GM21423 (cell line): ENCODE measurements at regions not wholly inside any gene's neighbourhood (a gene's known extent, or its start where the extent isn't known, plus 50 kb on each side); places are given as distances from the start of the nearest gene placed in this dataset.

Experiments
- ATAC-seq: cut with Tn5 transposase; IDR thresholded peaks from one replicate; pipeline ENCODE4 v1.9.1; 2021; ENCODE audit warnings: mild to moderate bottlenecking, moderate library complexity; ENCODE audit not compliant: unreplicated experiment

DNA sequence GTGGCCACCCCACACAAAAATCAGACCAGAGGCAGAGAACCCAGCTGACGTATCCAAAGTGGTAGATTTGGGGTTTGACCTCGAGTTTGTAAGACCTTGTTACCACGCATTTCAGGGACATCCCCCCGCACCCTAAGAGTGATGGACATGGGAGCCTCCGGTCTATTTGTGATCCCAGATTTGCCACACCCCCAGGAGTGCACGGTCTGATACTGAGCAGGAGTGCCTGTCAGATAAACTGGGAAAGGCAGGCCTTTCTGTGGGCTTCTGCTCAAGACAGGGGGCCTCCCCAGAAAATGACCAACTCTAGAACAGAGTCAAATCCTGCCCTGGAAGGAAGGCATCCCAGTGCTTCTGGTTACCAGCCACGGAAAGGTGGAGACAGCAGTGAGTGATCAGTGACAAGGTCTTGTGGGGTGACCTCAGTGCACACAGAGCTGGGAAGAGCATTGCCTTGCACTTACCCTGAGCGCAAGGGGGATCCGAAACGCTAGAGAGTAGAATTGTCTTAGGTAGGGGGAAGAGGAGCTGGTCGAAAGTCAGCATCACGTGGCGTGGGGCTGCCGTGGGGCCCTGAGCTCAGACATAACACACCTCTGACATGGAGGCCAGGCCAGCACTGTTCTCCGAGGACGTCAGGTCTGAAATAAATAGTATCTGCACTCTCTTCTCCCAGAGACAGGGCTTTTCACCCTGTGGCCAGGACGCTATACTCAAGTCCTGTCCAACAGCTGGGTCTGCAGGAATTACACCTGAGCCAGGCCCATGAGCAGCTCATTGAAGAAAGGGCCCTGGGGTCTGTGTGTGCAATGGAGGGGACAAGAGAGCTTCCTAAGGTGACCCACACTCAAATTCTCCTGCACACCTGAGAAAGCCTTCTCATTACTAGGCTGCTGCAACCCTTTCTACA, 242.4 kb upstream of the SALL3 start:
- ATAC-seq, result no peak

DNA sequence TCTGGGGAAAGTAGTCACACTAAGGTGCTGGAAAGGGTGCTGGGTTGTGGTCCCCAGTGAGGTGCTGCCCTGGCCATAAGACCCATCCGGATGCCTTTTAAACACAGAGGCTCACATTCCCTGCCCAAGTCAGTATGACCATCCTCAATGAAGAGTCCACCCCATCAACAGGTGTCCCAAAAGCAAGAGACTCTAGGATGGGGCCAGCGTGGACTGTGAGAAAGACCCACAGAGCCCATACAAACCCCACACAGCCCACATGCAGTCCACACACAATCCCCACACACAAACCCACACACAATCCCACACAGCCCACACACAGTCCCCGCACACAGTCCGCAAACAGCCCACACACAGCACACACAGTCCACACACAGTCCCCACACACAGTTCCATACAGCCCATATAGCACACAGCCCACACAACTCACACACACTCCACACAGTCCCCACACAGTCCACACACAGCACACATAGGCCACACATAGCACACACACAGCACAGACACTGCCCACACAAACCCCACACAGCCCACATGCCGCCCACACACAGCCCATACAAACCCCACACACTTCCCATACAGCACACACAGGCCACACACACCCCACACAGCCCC, 241.4 kb upstream of the SALL3 start:
- ATAC-seq, result no peak

DNA sequence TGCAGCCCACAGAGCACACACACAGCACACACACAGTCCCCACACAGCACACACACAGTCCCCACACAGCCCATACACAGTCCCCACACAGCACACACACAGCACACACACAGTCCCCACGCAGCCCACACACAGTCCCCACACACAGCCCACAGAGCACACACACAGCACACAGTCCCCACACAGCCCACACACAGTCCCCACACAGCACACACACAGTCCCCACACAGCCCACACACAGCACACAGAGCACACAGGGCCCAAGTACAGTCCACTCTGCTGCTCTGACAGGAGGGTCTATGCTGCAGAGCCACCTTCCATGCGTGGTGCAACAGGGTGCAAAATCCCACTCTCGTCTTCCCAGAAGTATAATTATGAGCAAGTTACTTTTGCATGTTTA, 240.5 kb upstream of the SALL3 start:
- ATAC-seq, result no peak

DNA sequence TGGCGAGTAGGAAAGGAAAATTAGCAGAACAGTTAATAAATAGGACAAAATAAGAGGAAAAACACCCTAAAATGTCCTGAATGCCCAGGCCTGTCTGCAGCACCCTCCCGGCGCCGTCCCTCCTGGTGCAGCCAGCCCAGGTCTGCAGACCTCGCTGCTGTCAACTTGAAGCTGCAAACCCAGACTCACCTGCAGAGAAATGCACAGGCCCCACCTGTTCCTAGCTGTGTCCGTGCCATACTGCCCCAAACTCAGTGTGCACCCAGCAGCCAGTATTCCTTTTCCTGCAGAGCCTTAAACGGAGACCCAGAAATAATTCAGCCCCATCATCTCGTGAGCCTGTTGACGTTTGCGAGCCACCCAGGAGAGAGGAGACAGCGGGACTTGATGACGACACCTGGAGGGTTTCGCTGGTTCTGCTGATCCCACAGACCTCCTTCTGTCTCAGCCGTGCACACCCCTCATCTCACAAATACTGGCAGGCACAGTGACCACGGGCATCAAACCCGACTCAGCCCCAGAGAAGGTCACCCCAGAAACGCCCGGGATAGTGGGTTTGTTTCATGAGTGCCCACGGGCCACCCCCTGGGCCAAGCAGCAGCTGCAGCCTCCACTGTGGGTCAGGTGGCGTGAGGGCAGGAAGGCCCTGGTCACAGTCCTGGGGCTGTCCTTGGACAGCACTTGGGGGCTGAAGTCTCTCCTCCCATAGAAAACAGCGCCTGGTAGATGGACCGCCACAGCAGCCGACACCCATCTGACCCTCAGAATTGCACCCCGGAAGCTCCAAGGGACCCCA, 239.5 kb upstream of the SALL3 start:
- no peak for ATAC-seq

DNA sequence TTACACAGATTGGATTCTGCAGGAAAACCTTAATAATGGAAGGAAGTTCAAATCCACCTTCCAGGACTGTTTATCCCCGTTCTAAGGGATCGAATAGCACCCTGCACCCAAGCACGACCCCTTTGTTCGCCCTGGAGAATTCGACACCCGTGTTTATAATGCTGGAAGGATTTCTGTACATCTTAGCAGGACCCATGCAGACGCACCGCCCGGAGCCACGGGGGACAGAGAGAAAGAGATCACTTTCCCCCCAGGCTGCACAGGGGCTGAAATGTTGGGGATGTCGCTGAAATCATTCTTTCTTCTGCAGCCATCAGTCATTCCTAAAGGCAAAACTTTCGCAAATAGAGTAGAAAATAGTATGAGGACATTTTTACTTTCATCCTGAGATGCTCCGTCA, 238.7 kb upstream of the SALL3 start:
- ATAC-seq, result no peak

DNA sequence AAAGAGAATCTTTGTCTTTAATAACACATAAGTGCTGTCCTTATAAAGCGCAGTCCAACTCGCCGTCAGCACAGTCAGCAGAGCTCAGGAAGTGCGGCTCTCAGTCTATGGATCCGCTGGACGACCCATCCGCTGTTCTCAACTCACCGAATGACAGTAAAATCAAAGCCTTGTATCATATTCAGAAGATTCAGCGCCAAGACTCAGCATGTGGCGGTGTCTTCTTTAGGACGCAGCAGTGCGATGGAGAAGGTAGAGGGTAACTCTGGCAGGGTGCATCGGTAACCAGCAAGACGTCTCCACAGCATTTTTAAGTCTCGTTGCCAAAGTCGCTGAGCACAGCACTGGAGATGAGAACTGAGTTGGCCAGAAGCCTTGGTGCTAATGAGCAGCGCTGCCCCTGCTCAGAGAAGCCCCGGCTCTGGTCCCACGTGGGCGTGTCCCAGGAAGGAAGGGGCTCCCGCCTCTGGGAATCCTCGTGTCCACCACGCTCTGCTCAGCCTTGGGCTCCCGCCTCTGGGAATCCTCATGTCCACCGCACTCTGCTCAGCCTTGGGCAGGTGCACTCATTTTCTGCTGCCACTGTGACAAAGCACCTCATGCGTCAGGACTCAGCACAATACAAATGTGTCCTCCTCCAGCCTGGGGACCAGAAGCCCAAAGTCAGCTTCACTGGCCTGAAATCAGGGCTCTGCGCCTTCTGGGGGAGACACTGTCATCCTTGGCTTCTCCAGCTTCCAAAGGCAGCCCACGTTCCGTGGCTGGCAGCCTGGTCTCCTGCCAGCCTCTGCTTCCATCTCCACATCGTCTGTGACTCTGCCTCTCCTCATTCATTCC, 238.0 kb upstream of the SALL3 start:
- no peak for ATAC-seq

DNA sequence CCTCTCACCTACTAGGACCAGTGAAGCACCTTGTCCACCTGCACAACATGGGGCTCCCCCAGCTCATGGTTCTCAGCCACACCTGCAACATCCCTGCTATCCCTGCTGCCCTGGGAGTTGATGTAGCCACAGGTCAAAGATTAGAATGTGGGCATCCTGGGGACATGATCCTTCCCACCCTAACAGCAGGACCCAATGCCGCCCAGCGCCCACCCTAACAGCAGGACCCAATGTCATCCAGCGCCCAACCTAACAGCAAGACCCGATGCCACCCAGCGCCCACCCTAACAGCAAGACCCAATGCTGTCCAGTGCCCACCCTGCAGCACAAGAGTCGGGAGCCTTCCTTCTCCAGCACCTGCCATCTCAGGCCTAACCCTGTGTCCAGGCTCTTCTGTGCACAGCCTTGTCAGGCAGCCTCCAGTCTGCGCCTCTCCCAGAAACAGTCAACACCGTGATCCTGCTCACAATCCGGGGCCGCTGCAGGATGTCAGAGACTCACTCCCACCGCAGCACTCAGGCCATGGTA, 237.3 kb upstream of the SALL3 start:
- ATAC-seq, result no peak

DNA sequence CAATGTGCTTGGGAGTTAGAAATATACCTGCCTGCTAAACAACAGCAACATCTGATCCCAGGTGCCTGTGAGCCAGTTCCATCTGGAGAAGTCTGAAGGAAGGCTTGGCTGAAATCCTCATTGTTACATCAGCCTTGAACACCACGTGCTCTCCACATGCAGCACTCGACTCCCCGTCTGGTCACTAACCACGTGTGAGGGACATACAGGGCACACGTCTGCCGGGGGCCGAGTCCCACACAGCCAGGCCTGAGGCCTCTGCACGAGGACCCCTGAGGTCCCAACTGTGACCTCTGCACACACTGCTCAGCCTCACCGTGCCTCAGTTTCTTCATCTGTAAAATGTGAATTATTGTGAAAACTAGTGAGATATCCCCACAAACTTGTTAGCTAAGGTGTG, 236.5 kb upstream of the SALL3 start:
- no peak for ATAC-seq

DNA sequence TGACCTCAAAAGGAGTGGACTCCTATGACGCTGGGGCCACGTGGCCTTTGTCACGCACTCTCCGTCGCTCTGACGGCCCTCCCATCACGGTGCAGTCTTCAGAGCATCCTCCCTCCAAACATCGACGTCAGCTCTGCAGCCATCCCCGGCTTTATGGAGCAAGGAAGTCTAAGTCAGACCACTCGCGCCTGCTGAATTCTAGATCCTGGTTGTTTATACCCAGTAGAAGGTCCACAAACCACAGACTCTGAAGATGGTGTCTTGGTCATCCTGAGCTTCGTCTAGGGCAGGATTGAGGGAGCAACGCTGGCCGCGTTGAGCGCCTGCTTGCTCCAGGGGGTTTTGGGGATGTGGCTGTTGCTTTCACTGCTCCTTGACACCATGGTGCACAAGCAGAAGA, 228.0 kb upstream of the SALL3 start:
- ATAC-seq, result no peak

DNA sequence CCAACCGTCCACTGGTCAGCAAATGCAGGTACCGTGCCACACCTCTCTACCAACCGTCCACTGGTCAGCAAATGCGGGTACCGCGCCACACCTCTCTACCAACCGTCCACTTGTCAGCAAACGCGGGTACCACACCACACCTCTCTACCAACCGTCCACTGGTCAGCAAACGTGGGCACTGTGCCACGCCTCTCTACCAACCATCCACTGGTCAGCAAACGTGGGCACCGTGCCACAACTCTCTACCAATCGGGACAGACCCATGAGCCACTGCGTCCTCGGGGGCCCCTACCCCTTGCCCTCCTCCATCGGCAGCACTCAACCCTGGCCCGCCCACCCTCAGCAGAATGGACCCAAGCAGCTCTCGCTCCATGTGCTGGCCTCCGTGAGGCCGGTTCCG, 226.4 kb upstream of the SALL3 start:
- ATAC-seq, result no peak

DNA sequence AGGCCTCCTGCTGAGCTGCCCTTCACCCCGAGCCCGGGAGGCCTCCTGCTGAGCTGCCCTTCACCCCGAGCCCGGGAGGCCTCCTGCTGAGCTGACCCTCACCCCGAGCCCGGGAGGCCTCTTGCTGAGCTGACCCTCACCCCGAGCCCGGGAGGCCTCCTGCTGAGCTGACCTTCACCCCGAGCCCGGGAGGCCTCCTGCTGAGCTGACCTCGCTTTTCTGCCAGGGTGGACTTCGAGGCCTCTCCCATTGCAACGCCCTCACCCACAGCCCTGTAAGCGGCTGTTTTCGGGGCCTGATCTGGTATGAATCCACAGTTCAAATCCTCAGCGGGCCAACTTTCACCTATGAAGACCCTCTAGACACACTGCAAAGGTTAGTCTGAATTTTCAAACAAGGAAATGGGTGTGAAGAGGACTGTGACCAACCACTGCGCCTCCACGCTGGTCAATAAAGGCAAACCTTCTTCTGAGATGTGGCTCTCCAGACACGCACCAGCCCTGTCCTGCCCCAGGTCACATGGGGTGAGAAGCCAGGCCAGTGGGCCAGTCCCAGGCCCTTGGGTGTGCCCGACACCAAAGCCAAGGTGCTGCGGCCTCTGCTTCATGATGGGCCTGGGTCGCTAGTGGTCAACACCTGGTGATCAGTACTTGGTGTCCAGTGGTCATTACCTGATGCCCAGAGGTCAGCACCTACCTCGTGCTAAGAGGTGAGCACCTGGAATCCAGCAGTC, 225.1 kb upstream of the SALL3 start:
- ATAC-seq, result no peak

DNA sequence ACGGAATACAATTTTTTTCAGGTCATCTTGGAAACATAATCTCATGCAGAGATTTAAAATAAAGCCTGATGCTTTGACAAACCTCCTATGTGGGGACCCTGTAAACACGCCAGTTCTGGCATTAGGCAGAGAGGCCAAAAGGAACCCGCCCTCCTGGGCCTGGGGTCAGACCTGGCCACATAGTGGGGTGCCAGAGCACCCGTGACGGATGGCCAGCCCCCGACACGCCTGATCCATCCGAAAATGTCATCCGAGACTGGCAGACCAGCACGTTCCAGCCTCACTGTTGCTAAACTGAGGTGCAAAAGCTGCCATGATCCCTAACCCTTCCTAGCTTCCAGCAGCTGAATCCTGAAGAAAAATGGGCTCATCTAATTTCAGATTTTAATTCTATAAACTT, 222.6 kb upstream of the SALL3 start:
- ATAC-seq, result no peak

DNA sequence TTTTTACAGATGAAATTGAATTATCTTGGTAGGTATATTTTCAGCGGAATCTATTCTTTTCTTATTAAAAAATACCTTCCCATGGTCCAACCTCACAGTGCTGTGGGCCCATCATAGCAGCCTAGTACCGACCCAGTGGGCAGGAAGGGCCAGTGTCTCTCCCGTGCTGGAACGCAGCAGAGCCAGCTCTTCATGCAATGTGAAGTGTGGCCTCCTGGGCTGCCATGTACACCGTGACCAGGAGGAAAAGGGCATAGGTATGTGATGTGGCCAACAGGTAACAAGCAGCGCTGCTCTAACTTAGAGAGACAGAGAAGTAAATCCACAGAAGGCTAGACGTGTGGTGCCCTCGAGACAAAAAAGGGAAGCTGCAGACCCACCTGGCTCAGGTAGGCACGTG, 221.1 kb upstream of the SALL3 start:
- no peak for ATAC-seq

DNA sequence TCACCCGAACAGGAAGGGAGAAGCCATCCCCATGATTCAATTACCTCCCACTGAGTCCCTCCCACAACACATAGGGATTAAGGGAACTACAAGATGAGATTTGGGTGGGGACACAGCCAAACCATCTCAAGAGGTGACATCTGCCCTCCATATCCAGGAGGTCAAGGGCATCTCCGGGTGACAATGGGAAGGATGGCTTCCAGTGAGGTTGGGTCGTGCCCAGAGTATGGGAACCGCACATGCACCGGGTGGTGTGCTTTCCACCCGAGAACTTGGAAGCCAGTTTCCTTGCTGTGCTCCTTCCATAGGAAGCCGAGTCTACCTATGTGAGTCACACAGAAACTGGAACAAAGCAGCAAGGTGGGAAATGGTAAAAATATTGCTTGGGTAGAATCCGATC, 216.9 kb upstream of the SALL3 start:
- no peak for ATAC-seq

DNA sequence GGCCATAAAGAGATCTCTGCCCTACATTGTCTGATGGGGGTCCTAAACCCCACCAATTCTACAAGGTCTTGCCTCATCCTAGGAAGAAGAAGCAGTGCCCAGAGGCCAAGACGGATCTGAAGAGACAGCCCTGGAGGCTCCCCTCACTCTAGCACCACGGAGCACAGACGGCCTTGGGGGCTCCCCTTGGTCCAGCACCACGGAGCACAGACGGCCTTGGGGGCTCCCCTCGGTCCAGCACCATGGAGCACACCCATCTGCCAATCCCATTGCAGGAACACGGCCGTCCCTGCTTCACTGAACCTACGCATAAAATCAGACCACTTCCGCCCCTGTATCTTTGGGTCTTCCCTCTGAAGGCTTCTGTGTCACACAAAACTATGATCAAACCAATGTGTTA, 215.1 kb upstream of the SALL3 start:
- ATAC-seq, result no peak

DNA sequence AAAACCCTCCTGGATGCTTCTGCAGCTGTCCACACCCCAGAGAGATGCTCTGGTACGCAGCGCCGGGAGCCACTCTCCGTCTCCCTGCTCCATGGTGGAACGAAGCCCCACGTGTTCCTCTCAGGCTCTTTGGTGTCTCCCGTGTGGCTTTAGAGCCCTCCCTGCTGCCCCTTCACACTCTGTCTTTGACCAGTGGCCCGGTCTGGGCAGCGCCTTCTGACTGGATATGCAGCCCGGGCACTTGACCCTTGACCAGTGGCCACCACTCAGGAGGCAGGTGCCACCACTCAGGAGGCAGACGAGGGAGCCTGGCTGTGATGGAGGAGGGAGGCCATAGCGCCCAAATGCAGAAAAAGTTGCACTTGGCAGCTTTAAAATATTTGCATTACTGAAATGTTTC, 214.5 kb upstream of the SALL3 start:
- ATAC-seq, result no peak

DNA sequence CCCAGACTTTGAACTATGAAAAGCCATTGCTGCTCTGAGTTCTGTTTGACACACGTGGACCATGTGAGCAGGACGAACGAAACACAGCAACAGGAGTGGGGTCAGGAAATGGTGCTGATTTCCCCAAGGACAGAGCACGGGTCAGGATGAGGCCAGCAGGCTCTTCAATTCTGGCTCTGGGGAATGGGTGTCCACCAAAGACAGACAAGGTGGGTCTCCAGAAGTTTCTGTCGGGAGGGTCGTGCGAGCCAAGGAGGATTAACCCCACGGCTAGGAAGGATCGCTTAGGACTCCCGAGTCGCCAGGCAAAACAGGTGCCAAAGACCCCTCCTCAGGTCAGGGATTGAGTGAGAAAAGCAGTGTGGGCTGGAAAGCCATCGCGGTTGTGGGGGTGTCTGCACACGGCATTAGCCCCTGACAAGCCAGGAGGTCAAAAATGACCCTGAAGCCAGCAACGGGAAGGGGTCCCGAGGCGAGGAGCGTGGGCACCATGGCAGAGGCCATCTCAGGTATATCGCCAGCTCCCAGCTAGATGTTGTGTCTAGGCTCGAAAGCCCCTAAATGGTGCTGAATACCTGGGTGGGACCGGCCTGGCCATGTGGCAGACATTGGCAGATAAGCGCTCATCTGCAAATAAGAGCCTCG, 213.9 kb upstream of the SALL3 start:
- no peak for ATAC-seq

DNA sequence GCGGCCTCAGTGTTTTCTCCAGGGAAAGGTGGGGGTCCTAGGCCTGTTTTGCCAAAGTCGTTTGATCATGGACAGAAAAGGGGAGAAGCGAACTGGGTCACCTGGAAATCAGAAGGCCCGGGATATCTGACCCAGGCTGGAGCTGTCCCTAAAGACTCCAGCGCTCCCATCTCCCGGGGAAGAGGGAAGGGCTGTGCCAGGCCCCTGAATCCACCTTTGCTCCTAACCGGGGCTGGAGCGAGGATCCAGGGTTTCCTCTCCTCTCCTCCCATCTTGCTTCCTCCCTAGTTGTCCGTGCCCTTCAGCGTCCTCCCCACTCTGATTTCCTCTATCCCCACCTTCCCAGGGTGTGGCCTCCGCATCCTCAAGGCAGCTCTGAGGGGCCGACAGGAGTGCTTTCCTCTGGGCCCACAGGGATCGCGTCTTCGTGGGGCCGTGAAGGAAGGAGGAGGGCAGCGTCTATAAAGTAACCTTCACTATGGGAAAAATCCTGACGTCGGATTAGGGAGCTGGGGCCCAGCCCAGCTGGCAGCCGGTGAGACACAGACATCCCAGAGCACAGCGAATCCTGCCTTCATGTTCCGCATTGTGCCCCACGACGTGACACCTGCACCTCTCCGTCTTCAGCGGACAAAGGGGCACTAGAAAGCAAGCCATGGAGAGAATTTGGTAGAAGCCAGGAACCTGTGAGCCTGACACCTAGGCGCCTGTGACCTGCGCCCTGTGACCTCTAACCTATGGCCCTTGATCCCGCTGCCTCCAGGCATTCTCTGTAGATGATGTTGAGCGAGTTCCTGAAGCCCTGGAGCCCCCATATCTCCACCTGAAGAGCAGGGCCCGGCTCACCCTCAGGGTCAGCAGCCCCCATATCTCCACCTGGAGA, 212.7 kb upstream of the SALL3 start:
- ATAC-seq, result no peak
